HG03066 (cell line): ENCODE measurements at regions not wholly inside any gene's neighbourhood (a gene's known extent, or its start where the extent isn't known, plus 50 kb on each side); places are given as distances from the start of the nearest gene placed in this dataset.

Source experiments
- ATAC-seq: cut with Tn5 transposase; IDR thresholded peaks from one replicate; pipeline ENCODE4 v1.9.1; 2021; ENCODE audit warnings: low read depth; ENCODE audit not compliant: unreplicated experiment

DNA sequence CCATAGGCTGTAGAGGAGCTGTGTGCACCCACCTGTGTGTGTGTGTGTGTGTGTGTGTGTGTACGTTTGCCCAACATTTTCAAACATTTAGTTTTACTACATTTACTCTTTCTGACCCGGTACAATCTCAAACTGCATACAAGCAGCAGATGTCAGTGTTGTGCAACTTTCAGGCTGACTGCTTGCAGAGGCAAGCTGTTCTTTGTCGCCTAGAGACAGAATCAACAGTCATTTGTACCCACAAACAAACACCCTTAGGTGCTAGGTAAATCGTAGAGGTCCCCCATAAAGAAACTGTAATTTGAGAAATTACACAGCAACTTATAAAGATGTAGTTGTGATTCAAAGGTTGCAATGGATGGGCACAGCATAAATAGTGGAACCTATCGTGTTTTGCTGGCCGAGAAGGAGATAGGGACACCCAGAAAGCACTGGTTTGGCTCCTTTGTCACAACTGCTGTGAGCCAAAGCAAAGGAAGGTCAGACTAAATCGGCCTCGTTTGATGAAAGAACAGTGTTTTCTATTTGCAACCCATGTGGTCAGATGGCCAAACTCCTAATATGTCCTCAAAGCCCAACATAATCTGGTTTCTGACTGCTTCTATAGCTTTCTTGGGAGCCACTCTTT, 478.4 kb downstream of the TOX3 start:
- no peak for ATAC-seq

DNA sequence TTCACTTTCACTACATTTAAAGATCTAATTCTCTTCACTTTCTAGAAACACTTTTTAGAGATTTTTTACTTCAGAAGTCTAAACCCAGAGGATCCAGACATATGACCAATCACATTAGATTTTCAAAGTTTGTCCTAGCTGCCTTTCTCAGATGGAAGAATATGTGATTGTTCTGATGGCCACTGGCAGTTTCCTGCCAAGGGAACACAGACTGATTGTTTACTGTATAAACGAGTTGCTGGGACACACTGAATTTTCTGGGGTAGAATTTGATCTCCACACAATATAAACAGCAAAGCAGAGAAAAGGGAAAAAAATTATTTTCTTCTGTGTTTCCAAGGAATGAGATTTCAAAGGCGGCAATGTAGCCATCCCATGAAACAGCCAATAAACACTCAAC, 480.0 kb downstream of the TOX3 start:
- ATAC-seq = no peak

DNA sequence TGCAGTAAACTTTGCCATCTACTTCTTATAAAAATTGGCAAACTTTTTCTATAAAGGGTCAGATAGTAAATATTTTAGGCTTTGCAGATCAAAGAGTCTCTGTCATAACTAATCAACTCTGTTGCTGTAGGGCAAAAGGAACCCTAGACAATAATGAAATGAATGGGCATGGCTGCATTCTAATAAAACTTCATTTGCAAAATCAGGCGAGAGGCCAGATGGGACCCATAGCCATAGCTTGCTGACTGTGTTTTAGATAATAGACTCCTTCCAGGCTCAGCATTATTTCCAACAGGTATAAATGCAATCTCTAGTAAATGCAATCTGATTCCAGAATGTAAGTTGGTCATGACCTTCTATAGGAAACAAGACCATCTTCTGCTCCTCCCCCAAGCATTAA, 490.7 kb downstream of the TOX3 start:
- no peak for ATAC-seq

DNA sequence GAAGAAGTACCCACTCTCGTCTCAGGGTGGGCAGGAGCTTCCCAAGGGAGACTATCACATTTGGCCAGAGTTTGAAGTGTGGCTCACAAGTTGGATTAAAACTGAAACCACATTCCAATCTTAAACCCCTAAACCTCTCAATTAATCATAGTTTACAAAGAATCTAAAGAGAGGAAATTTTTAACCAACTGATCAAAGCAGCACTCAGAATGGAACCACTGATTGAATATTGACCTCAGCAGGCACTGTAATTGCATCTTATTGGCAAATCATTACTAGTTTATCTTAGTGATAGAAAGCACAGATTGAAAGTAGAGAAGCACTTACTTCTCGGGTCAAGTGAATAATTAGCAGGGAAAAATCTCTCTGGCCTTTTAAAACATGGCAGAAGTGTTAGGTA, 491.6 kb downstream of the TOX3 start:
- ATAC-seq = no peak

DNA sequence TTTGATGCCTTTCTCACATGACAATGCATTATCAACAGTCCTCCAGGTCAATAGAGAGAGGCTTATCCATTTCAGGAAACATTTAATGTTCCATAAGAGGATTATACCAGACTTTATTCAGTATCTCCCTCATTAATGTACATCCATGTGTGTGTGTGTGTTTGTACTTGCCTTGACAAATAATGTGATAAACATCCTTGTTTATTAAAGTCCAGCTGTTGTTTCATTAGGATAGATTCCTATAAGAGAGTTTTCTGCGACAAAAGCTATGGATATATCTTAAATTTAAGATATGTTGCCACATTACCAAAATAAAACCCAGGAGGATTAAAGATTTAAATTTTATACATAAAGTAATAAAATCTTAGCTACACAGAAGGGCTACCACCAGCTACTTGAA, 492.6 kb downstream of the TOX3 start:
- ATAC-seq = no peak

DNA sequence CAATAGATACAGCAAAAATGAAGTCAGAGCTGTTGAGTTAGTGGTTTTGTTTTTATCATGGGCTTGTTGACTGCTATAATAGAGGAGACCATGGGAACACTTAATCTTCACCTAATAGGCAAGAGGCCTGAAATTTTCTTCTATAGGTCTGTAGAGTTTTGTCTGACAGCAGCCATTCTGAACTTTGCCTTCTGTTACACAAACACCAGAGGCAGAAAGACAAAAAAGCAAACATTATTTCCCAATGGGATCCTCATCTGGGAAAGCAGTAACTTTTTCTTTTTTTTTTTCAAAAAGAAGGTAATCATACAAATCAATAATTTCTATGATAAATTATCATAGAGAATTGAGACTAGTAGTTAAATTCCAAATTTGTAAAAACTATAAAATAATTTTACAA, 494.1 kb downstream of the TOX3 start:
- no peak for ATAC-seq

DNA sequence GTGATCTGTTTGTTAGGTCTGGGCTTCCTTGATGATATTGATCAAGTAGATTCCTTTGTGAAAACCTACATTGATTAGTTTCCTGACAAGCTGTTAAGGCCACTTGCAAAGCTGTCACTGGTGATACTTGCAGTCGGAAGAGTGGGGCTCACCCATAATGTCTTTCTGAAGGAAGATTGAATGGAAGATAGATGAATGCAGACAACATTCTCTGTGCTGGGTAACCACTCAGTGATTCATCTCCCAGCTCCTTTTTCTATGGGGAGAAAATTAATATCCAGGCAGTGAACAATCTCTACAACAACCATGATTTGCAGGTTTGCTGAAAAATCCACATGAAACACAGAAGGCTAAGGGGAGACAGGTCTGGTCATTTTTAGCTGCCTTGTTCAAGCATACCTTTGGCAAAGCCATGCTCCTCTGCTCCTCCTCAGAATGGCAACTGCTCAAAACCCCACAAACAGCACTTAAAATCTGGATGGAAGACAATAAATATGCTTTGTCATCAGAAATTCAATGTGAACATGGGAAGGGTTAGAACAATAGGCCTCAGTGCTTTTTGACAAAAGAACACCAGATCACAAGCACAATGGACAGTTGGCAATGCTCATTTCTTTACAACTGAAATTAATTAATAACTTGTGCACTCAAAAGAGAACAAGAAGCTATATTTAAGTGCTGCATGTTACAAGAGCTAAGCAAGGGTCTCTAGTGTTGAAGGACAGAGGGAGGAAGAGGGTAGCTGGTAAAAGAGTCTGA, 495.4 kb downstream of the TOX3 start:
- no peak for ATAC-seq

DNA sequence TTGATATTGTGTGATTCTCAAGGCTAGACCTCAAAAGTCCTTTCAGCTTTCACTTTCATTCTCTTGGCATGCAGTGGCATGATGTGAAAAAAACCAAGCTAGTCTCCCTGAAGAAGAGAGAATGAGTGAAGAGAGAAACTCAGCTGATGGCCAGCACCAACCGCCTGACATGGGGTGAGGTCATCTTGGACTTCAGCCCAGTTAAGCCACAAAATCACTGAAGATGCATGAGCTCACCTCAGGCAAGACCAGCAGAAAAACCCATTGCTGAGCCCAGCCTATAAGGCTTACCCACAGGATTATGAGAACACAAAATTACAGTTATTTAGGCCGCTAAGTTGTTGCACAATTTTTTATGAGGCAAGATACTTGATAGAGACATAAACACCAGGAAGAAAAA, 496.5 kb downstream of the TOX3 start:
- no peak for ATAC-seq

DNA sequence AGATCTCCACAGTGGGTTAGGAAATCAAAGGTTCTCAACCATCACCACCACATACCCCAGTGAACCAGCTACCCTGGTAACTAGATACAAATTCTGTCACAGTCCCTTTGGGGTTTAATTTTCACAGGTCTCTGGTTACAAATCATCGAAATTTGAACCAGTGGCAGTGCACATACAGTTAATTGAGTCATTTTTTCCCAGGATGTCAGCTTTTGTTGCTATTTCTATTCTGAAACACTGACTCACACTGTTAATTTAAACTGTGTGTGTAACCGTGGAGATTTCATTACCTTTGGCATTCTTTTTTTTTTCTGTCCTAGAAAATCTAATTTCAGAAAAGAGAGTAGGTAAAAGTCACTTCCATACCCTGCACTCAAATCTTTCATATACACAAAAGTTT, 511.5 kb downstream of the TOX3 start:
- ATAC-seq = no peak

DNA sequence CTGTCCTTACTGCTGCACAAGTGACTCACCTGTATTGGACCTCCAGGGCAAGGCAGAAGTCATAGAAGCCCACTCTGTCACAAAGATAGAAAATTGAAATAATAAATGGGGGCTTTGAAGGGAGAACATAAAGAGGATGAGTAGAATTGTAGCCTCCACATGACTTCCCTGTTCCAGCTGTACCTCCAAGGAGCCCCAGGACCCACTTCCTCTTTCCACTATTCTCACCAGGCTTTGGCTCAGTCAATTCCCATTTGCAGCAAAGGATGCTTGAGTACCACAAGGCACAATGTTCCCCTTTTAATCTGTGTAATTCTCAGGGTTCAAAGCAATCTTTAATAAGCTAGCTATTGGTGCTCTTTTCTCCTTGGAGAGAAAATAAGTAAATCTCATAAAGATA, 512.1 kb downstream of the TOX3 start:
- no peak for ATAC-seq

DNA sequence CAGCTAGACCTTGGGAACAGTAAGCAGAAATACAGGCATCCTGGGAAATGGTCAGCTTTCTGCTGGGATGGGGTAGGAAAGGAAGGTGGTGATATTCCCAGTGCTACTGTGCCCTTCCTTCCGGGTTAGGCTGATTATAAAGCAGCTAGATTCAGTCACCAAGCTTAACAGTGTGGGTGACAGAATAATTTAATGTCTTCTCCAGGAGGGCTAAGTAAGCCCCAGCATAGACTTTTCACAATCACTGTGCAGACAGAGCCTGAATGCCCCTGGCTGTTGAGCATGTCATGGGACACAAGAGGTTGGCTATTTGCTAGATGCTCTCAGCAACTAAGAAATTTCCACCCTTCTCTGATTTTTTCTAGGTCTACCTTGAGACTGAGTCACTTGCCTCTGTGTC, 513.0 kb downstream of the TOX3 start:
- no peak for ATAC-seq

DNA sequence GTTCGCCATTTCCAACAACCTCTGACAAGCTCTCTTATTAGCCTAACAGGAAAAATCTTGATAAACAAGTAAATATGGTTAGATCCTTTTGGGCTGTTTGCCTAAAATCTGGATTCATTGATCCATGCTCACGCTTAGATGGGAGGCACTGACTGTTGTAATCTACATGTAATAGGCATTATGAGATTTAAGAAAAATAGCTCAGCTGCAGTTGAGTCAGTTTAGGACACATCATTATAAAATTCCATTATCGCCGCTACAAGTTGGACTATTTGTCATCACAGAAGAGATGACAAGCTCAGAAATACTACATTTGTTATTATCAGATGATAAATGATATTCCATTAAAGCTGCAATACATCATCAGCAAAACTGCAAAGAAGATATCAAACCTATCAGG, 524.0 kb downstream of the TOX3 start:
- ATAC-seq = no peak

DNA sequence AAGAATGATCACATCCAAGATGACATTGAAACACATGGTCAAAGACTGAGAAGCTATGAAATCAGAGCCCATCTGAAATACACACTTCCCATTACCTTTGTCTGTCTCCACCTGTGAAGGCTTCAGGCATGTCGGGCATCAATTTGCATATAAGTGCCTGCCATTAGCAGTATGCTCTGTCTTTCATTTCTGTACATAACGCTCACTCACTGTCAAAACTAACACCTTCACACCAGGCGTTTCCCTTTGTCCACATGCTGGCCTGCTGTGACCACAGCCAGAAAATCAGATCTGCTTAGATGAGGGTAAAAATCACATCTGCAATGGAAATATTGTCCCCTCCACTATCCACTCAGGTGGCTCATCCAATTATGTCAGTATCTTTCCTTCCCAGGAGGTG, 524.8 kb downstream of the TOX3 start:
- no peak for ATAC-seq

DNA sequence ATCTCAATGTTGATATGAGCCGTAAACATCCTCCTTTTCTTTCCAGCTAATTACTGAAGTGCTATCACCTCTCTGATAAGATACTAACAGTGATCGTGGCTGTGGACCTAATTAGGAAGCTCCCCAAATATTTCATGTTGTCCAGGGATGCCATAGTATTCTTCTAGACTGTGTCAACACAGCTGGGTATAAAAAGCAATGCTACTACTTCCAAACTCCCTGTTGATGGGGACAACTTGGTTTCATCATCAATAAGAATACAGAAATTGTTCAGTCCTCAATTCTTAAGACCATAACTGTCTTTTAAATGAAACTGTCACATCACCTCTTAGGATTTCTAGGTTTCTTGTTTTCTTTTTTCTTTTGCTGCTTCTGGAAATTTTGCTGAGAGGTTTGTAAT, 530.6 kb downstream of the TOX3 start:
- no peak for ATAC-seq

DNA sequence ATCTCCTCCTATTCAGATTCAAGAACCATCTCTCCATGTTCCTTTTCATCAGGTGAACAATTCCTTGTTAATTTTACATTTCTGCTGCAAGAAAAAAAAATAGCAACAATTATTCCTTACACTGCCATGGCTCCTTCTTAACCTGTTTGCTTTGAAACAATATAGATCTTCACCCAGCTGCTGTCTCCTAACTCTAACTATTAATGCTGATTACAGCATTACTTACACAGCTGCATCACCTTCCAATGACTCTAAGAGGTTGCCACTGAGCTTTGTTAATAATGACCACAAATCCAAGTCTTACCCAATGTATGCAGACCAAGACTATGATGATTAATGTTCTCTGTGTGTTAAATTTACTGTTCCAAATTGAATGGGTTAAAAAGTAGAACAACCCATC, 541.4 kb downstream of the TOX3 start:
- no peak for ATAC-seq

DNA sequence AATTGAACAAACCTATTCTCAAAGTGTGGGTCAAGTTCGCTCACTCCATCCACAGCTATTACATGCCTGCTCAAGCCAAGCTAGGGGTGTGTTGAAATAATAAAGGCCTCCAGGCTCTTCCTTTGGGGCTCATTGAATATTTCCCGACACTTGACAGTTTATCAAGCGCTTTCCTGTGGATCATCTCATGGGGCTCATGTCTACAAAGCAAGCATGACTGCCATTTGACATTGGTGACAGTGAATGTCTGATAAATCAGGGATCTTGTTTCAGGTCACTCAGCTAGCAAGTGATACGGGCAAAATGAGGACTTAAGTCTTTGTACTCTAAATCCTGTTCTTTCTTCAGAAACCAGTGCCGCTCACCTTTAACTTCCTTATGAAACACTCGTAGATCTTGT, 542.6 kb downstream of the TOX3 start:
- no peak for ATAC-seq

DNA sequence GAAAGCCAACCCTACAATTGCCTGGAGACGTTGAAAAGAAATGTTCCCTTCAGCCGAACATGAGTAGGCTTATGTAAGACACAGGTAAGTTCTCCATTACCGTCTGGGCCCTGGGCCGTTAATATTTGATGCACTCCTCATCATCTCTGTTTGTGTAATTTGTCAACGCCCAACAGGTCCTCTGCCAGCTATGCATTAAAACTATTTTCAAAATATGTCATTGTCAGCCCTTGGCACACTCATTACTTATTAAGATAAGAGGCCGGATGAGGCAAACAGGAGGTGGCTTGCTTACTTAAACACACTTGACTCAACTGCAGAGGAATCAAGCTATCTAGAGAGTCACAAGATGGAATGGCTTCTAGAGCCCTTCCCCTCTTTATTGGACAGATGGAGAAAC, 544.9 kb downstream of the TOX3 start:
- no peak for ATAC-seq

DNA sequence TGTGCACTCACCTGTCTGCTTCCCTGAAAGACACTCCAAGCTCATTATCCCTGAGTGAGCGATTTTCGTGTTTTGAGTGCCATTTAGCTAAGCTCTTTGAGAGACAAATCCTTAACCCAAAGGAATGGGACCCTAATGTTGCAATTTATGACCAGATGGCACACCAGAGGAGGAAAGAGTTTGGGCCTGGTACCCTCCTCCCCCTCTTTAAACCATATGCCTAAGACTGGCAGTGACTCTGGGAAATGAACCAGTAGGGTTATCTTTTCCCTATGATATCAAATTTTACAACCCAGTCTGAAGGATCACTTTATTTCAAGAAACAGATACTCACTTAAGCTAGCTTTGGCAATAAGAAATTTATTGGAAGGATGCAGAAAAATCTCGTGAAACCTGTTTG, 550.4 kb downstream of the TOX3 start:
- no peak for ATAC-seq

DNA sequence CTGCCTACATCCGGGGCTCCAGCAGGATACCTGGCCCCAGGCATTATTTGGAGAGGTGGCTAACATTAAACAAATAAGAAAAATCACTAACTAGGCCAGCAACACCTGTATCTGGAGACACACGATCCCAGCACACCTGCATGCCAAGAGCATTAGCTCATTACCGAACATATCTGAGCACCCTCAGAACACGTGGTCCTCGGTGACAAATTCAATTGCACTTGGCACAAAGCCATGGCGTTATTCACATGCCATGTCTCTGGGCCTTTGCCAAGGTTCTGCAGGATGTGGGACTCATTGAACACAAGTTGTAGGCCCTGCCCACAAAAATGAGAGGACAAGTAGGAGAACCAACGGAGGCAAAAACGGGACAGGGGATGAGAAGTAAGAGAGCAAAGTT, 552.3 kb downstream of the TOX3 start:
- ATAC-seq = no peak

DNA sequence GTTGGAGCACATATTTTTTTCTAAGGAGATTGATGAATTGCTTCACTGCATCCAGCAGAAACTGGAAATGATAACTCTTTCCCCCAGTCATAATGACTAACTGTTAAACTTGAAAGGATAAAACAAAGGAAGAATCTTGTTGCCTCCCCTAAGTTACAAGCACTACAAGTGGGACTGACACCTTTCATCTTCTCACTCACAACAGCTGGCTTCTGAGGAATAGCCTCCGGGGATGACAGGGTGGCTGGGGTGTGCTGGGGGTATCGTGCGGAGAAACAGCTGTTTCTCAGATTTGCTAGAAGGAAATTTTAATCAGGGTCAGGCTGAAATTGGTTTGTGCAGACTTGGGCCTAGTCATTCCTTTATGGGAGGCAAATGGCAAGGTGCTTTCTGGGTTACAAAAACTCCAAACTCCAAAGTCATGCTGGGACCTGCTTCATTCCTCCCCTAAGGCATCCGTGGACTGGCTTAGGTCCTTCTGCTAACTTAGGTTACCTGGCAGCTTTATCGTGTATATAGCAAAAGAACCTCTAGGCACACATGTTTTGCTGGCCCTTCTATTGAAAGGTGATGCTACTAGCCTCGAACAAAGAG, 557.2 kb downstream of the TOX3 start:
- ATAC-seq = no peak

DNA sequence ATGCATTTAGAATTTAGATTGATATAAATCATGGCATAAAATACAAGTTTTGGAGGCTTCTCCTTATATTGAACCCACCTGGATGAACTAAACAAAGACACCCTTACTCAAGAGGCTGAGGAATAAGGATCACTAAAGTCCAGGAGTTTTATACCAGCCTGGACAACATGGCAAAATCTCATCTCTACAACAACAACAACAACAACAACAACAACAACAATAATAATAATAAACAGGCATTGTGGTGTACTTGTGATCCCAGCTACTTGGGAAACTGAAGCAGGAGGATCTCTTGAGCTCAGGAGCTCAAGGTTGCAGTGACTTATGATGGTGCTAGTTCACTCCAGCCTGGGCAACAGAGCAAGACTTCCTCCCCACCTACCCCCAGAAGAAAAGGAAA, 558.0 kb downstream of the TOX3 start:
- no peak for ATAC-seq

DNA sequence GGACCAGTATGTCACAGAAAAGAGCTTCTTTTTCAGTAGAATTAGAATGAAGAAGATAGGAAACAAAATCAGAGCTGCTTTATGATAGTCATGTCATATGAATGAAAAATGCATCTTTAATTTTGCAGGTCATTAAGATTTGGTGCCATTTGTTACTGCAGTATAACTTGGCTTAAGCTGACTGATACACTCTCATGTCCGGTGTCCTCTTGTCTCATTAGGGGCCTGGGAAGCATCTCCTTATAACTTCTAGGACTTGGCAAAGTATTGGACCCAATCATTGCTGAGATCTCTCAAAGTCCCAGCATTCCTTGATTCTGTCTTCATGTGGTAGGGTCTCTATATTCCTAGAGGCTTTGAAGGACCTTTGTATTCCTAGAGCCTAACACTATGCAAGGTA, 559.4 kb downstream of the TOX3 start:
- no peak for ATAC-seq
